ENCODE measurements at regions not wholly inside any gene's neighbourhood (a gene's known extent, or its start where the extent isn't known, plus 50 kb on each side); places are given as distances from the start of the nearest gene placed in this dataset.

GRCh38 chr5:14063691-14064090 lies 79.5 kb upstream of the TRIO start:
- H3K9me1 ChIP-seq (ENCODE audit: control insufficient read depth, extremely low read depth, insufficient read depth, low read length): no peaks in the 10 kb centered on the region
- no peaks in the 10 kb centered on the region for H3K36me3 ChIP-seq (ENCODE audit: control insufficient read depth in 2 of 2, extremely low read depth in 1 of 2, insufficient read depth in 2 of 2, low read length in 2 of 2)
- no peak overlapping the region for H3K27ac ChIP-seq (ENCODE audit: control insufficient read depth, insufficient read depth, low read length)
- H3K27me3 ChIP-seq (ENCODE audit: control insufficient read depth, extremely low read depth, insufficient read depth, low read length): no peaks in the 10 kb centered on the region
- dilution Hi-C loops (cut with MboI; ENCODE audit: extremely low pct_ligation_motif_present, low sequenced_read_pairs): no loop called here
- H4K20me1 ChIP-seq (ENCODE audit: control insufficient read depth, extremely low read depth, insufficient read depth, low read length): no peaks in the 10 kb centered on the region
- no peak overlapping the region for H3K4me2 ChIP-seq (ENCODE audit: control insufficient read depth, extremely low read depth, insufficient read depth, low read depth, low read length)
- peak; percentile 44 for FAIRE-seq
- no peak for TF ChIP-seq CTCF (optimal IDR thresholded peaks at IDR 0.05 in 1 of 3, IDR thresholded peaks at IDR 0.05 in 1 of 3, conservative IDR thresholded peaks at IDR 0.05 in 1 of 3; ENCODE audit: extremely low read depth in 1 of 3, insufficient read depth in 2 of 3, low read length in 3 of 3)
- no peak for TF ChIP-seq EZH2 (IDR thresholded peaks at IDR 0.05; ENCODE audit: low read length)
- H3K9ac ChIP-seq (ENCODE audit: control insufficient read depth, extremely low read depth, insufficient read depth, low read length): no peak overlapping the region
- no peak overlapping the region for H3K4me3 ChIP-seq (ENCODE audit: control insufficient read depth in 2 of 3, extremely low read depth in 1 of 3, insufficient read depth in 2 of 3, low read depth in 1 of 3, low read length in 3 of 3)
- peaks cover 24% of the 10 kb centered on the region for H3K4me1 ChIP-seq (ENCODE audit: control insufficient read depth, extremely low read depth, insufficient read depth, low read length)
- H2AFZ ChIP-seq (ENCODE audit: control insufficient read depth, low read length): no peak overlapping the region
- no peaks in the 10 kb centered on the region for H3K9me3 ChIP-seq (ENCODE audit: control insufficient read depth, low read depth, low read length)
- DNase-seq (ENCODE audit: low read depth, low spot score): no peak
- no peaks in the 10 kb centered on the region for H3K79me2 ChIP-seq (ENCODE audit: control insufficient read depth, insufficient read depth, low read length)

- Histone ChIP-seq H3K4me2 (ENCODE audit: control insufficient read depth, extremely low read depth, insufficient read depth, low read depth, low read length) (no peak overlapping the region), H3K27ac (ENCODE audit: control insufficient read depth, insufficient read depth, low read length) (no peak overlapping the region)
- dilution Hi-C loops (cut with MboI; ENCODE audit: extremely low pct_ligation_motif_present, low sequenced_read_pairs): no loop called here
These were observed 80.0 kb upstream of the TRIO start for GRCh38 chr5:14063138-14063537.

More at GRCh38 chr5:14063138-14063537, 80.0 kb upstream of the TRIO start:
- no peak for FAIRE-seq
- Histone ChIP-seq H3K4me3 (ENCODE audit: control insufficient read depth in 2 of 3, extremely low read depth in 1 of 3, insufficient read depth in 2 of 3, low read depth in 1 of 3, low read length in 3 of 3) (no peak overlapping the region), H3K9me1 (ENCODE audit: control insufficient read depth, extremely low read depth, insufficient read depth, low read length) (no peaks in the 10 kb centered on the region), H3K4me1 (ENCODE audit: control insufficient read depth, extremely low read depth, insufficient read depth, low read length) (peaks cover 24% of the 10 kb centered on the region), H3K27me3 (ENCODE audit: control insufficient read depth, extremely low read depth, insufficient read depth, low read length) (no peaks in the 10 kb centered on the region), H4K20me1 (ENCODE audit: control insufficient read depth, extremely low read depth, insufficient read depth, low read length) (no peaks in the 10 kb centered on the region), H3K79me2 (ENCODE audit: control insufficient read depth, insufficient read depth, low read length) (no peaks in the 10 kb centered on the region), H3K36me3 (ENCODE audit: control insufficient read depth in 2 of 2, extremely low read depth in 1 of 2, insufficient read depth in 2 of 2, low read length in 2 of 2) (no peaks in the 10 kb centered on the region), H3K9me3 (ENCODE audit: control insufficient read depth, low read depth, low read length) (no peaks in the 10 kb centered on the region), H3K9ac (ENCODE audit: control insufficient read depth, extremely low read depth, insufficient read depth, low read length) (no peak overlapping the region), H2AFZ (ENCODE audit: control insufficient read depth, low read length) (no peak overlapping the region)
- no peak for TF ChIP-seq CTCF (optimal IDR thresholded peaks at IDR 0.05 in 1 of 3, IDR thresholded peaks at IDR 0.05 in 1 of 3, conservative IDR thresholded peaks at IDR 0.05 in 1 of 3; ENCODE audit: extremely low read depth in 1 of 3, insufficient read depth in 2 of 3, low read length in 3 of 3)
- TF ChIP-seq EZH2 (IDR thresholded peaks at IDR 0.05; ENCODE audit: low read length): no peak
- DNase-seq (ENCODE audit: low read depth, low spot score): no peak
